ENCODE measurements at regions not wholly inside any gene's neighbourhood (a gene's known extent, or its start where the extent isn't known, plus 50 kb on each side); places are given as distances from the start of the nearest gene placed in this dataset.

DNA sequence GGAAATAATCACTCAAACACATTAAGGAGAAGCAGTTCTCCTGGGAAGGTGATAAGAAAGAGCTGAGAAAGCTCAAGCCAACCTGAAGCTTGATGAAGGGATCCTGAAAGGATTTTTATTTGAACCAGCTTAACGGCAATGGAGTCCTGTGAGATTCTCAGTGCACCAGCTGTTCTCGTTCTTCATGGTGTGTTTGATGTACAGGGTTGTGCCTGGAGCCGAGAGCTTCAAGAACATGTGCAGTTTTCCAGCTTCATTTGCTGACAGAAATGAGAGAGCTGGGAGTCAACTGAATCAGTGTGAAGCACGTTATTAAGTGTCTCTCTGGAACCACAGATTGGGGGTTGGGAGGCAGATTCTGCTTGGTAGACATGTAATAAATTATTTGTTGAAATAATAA, 115.7 kb downstream of the ANKRD50 start:
- TF ChIP-seq, protein P1, sequence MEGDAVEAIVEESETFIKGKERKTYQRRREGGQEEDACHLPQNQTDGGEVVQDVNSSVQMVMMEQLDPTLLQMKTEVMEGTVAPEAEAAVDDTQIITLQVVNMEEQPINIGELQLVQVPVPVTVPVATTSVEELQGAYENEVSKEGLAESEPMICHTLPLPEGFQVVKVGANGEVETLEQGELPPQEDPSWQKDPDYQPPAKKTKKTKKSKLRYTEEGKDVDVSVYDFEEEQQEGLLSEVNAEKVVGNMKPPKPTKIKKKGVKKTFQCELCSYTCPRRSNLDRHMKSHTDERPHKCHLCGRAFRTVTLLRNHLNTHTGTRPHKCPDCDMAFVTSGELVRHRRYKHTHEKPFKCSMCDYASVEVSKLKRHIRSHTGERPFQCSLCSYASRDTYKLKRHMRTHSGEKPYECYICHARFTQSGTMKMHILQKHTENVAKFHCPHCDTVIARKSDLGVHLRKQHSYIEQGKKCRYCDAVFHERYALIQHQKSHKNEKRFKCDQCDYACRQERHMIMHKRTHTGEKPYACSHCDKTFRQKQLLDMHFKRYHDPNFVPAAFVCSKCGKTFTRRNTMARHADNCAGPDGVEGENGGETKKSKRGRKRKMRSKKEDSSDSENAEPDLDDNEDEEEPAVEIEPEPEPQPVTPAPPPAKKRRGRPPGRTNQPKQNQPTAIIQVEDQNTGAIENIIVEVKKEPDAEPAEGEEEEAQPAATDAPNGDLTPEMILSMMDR (conservative IDR thresholded peaks at IDR 0.05): no peak
- H3K4me3 Mint-ChIP-seq: no peak overlapping the region
- DNase-seq (ENCODE audit: extremely low spot score, unreplicated experiment): no peak
- H3K4me1 Mint-ChIP-seq (ENCODE audit: unreplicated experiment): peaks cover 11% of the 10 kb centered on the region
- H3K27me3 Mint-ChIP-seq: no peaks in the 10 kb centered on the region
- H3K27ac Mint-ChIP-seq: no peak overlapping the region
- no peaks in the 10 kb centered on the region for H3K9me3 Mint-ChIP-seq
- H3K36me3 Mint-ChIP-seq: no peaks in the 10 kb centered on the region

DNA sequence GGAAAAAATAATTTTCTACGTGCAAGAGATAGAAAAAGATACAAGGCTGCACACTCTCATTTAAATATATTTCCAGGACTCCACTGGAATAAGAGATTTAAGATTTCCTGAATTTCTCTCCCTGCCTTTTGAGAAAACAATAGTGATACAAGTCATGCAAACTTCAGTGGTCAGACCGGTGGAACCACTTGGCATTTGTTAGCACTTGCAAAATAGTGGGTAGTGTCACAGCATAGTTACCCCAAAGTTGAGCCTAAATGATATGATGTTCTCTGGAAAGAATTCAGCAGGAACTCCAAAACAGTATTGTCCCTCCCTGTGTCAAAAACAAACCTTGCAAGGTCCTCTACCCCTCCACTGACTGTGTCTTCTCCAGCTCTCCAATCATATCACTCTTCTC, 102.3 kb downstream of the ANKRD50 start:
- H3K4me3 Mint-ChIP-seq: no peak overlapping the region
- no peaks in the 10 kb centered on the region for H3K9me3 Mint-ChIP-seq
- peak overlapping the region; percentile 47 for H3K27ac Mint-ChIP-seq
- H3K36me3 Mint-ChIP-seq: no peaks in the 10 kb centered on the region
- H3K4me1 Mint-ChIP-seq (ENCODE audit: unreplicated experiment): no peaks in the 10 kb centered on the region
- H3K27me3 Mint-ChIP-seq: no peaks in the 10 kb centered on the region
- DNase-seq (ENCODE audit: extremely low spot score, unreplicated experiment): no peak
- TF ChIP-seq, protein P1 (conservative IDR thresholded peaks at IDR 0.05): no peak
